Left colon (tissue), 2 donors: ENCODE measurements at regions not wholly inside any gene's neighbourhood (a gene's known extent, or its start where the extent isn't known, plus 50 kb on each side); places are given as distances from the start of the nearest gene placed in this dataset.

ENCODE experiments used
- ATAC-seq: fragments of 200-7000 bp; cut with Tn5 transposase; one replicate; pipeline ENCODE4 v1.9.1; 2020; ENCODE audit warnings: mild to moderate bottlenecking, moderate library complexity
- DNase-seq, 2 donors: peaks; one replicate each; pipeline ENCODE4 v3.0.0-alpha.2; 2020
- intact Hi-C, 2 donors: fragments of 100-400 bp; cut with DNase I in 1 of 2; cut with micrococcal nuclease in 1 of 2; formaldehyde crosslinking; loops; one replicate each; pipeline versions ENCODE4 v1.11.2 to v1.14.0; 2022; cut with DNase I, micrococcal nuclease
- donor health status: DM: no; HTN: no; CAD: no.
- donor health status: DM: yes; HTN: yes; CAD: no.

DNA sequence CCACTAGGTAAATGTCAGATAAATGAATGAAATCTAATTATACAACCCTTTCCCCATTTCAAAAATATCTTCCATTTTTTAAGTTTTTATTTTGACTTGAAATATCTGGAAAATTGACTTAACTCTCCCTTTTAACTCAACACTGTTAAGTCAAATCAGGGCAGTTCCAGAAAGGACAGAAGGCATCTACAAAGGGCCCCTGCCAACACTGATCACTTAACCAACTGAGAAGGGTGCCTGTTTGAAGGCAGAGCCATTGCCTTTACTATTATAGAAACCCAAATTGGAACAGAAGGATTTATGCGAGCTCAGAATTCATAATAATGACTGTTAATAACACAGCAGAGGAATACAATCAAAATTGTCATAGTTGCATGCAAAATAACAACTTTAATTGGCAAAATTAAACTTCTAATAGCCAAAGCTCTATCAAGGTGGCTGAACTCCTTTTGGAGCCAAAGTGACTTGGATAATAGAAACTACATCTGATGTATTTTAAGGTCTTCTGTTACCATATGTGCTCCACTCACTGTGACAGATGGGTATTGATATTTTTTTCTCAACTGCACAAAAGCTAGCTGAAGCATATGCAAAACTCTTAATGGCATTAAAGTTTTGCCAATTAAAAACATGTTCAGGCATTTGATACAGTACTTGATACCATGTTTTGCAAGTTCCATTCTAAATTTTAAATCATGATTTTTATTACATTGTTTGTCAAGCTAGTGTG is 383.8 kb downstream of the NOVA1 start:
- intact Hi-C loops = no loop called here
- DNase-seq (no peak), ATAC-seq (no peak)

DNA sequence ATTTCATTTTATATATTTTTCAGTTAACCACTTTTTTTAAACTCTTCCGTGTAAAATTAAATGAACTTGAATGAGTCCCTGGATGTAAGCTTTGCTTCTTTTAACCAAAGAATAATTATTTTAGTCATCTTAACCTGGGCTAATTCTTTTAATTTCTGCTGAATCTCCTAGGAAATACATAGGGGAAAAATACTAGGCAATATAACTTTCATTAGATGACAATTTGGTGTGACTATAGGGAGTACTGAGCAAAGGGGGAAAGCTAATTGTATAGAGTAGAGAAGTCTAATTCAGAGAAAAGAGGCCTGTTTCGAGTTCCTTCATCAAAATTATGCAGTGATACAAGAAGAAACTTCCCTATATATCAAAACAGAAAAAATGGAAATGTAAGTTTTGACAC is 388.1 kb downstream of the NOVA1 start:
- no peak for DNase-seq
- intact Hi-C loops = no loop called here
- no peak for ATAC-seq

DNA sequence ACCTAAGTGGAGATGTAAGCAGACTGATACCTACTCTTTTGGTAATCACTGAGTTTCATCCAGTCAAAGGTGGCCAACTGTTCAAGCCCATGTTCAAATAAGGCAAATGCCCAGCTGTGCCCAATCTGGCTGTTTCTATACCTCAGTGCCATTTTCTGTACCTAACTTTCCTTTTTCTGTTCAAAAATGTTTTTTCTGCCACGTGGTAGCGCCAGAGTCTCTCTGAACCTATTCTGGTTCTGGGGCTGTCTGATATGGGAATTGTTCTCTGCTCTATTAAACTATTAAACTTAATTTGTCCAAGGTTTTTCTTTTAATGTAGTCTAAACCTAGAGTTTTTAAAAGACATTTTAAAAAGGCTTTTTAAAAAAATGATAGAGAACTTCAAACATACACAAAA is 391.2 kb downstream of the NOVA1 start:
- ATAC-seq (no peak), DNase-seq (no peak)
- intact Hi-C loops = no loop called here

DNA sequence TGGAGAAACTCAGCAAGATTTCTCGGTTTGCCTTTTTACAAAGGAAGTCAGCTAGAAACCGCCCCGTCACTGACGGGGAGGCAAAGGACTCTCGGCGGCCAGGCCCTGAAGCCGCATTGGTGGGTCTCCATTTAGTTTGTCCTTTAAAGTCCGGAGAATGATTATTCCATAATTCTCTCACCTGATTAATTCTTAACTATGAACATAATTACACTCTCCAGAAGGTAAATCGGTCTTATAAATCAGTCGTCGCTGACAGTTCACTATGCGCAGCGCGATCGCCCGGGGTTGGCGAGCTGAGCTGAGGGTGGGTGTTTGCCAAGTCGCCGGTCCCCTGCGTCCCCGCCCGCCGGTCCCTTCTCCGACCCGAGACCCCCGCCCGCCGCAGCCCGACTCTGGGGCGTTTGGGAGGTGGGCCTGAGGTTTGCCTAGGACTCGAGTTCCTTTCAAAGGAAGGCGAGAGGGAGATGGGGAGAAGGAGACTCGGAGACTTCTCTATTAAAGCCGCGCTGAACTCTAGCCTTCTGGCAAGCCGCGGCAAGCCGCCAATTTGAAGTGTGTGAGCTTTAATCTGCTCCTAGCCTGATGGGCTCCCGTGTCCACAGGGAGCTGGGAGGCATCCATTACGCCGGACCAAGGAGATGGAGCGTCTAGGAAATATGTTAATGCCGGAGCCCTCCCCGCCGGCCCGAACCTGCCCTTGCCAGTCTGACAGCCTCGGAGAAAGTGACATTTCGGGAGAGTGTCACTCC is 392.9 kb downstream of the NOVA1 start:
- intact Hi-C loops = no loop called here
- DNase-seq (peak; percentile 28 to 35), ATAC-seq (peak; percentile 46)

DNA sequence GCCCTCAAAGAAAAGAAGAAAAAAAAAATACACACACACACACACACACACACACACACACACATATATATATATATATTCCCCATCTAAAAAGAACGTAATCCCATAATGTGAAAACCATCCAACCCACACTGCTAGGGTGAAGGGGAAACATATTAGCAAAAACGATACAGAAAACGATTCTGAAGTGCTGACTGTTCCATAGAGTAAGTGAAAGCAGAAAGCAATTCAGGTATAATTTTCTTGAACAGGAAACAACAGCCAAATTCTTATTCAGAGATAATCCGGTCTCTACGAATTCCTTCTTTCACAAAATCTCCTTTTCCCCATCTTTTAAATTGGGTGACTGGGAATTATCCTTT is 393.5 kb downstream of the NOVA1 start:
- intact Hi-C loops = no loop called here
- DNase-seq = no peak
- ATAC-seq = no peak

DNA sequence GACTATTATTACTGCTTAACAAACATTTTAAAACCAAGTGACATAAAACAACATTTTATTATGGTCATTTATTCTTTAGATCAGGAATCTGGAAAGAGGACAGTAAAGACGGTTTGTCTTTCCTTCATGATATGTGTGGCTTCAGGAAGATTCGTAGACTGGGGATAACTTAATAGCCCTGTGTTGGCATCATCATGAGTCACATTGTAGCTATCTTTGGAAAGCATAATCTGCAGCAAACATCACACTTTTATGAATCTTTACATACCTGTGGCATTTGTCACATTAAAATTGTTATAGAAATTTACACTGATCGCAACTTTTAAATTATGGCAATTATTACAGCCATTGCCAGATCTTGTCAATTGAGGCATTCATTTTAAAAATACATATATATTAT is 397.1 kb downstream of the NOVA1 start:
- DNase-seq (no peak), ATAC-seq (no peak)
- intact Hi-C loops = no loop called here

DNA sequence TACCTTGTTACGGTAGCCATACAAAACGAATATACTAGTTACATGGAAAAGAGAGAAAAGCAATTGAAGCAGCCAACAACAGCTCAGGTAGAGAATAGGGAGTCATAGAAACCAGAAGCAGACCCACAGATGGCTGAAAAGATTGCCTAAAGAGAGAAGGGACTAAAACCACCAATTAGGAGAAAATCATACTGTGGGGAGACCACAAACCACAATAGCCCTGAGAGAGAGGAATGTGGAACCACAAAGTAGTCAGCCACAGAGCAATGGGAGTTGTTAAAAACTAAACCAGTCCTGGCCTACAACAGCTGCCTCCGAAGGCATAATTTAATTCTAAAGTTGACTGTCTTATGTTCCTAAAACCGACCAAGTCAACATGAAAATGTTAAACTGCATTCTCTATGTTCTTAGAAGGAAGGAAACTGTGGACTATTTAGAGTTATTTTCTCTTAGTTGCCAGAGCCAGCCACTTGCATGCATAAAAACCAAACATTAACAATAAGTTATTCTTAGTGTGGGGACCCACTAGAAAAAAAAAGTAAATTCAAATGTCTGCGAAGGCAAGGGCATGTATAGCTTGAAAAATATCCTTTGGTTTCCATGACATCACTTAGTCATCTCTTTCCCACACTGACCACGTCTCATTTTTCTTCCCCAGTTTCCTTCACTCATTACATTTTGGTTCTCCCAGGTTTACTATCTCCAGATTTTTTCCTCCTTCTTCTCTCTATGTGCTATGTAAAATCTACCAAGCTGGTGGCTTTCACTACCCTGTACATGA is 398.1 kb downstream of the NOVA1 start:
- DNase-seq (no peak), ATAC-seq (no peak)
- intact Hi-C loops = no loop called here

DNA sequence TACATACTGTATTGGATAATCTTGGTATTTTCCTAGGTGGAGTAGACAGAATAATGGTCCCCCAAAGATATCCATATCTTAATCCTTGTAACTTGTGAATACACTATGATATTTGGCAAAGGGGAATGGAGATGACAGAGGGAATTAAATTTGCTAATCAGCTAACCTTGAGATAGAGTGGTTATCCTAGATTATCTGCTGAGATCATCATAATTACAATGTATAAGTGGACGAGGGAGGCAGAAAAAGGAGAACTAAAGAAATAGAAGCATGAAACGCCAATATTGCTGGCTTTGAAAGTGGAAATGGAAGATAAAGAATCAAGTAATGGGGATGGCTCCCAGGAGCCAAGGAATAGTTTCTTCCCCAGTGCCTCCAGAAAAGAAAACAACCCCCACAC is 398.7 kb downstream of the NOVA1 start:
- DNase-seq = no peak
- no peak for ATAC-seq
- intact Hi-C loops = no loop called here

DNA sequence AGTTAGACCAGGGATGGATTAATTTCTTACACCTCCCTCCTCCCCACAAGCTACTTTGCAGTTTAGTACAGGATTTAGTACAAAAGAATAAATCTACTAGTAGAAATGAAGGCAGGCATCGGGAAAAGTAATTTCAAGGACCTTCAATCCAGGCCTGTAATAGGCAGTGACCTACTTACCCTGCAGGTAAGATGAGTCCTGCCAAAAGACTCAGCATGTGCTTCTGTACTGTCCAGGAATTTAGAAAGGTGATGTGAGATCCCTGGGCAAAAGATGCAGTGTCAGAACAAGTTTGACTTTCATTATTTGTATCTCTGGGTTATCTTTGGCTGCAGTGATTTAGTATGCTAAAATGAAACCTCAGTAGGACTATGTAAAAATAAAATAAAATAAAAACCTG is 403.0 kb downstream of the NOVA1 start:
- no peak for DNase-seq
- intact Hi-C loops = no loop called here
- ATAC-seq = no peak

DNA sequence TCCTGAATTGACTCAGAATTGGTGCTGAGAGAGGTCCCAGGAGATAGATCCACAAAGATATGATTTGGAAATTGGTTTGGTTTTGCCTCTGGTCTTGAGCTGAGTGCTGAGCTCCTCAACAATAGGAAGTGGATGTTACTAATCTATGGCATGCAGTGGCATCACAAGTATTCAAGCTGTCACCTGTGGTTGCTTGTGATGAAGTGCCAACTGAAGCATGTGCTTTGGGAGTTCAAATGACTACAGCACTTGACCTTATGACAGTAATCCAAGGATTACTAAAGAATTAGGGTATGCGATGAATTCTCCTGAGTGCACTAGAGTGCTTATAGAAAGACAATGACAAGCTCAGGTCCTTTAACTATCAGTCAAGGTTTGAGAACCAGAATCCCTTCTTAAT is 406.2 kb downstream of the NOVA1 start:
- intact Hi-C loops = no loop called here
- DNase-seq (no peak), ATAC-seq (no peak)

DNA sequence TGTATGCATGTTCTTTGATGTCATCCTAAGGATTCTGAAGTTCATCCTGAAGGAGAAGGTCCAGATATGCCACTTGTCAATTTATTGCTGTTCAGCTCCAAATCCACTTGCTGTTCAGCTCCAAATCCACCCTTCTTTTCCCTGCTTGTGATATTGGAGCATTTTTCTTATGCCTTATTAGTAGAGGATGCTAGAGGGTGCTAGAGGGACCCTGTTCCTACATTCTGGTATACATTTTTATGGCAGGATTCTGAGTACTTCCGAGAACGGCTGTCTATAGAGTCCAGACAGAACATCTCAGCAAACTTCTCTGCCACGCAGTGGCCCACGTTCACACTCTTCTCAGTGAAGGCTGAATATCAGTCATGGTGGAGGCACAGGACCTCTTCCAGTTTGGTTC is 406.7 kb downstream of the NOVA1 start:
- intact Hi-C loops = no loop called here
- no peak for DNase-seq
- ATAC-seq = no peak

DNA sequence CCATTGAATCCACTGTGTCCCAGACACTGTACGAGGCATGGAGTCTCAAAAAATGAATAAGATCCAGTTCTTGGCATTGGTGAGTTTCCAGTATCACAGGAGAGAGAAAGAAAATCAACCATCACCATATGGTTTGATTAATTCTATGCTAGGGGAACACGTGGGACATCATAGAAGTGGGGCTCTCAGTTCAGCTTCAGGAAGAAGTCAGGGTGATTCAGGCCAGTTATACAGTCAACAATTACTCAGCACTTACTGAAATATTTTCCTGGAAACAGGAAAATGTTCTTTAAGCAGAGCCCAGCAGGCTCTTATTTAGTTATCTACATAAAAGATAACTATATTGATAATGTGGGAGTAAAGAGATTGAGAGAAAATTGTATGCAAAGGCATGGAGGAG is 407.2 kb downstream of the NOVA1 start:
- no peak for DNase-seq
- no peak for ATAC-seq
- intact Hi-C loops = no loop called here

DNA sequence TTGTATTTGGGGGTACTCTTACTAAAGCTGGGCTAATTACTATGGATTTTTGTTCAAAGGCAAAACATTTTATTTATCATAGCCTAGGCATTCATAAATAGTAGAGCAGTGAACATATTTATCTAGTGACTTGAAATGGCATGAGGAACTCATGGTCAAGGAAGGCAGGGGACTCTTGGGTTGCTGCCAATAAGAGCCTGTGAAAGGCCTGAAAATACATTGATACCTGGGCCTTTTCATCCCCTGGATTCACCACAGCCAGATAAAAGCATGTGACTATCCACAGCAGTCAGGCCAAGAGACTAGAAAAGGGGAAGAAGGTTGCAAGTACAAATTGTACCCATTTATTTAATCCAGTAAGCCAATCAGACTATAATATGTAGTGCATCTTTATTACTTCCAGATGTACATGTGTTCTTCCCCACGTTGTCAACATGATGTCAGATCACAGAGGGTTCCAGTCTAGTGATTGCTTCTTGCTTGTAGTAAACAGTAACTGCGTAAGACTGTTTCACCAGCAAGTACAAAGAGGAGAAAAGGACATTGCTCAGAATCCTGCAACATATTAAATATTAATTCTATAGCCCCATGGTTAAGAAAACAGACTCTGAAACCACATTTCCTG is 409.7 kb downstream of the NOVA1 start:
- ATAC-seq = no peak
- no peak for DNase-seq
- intact Hi-C loops = no loop called here

DNA sequence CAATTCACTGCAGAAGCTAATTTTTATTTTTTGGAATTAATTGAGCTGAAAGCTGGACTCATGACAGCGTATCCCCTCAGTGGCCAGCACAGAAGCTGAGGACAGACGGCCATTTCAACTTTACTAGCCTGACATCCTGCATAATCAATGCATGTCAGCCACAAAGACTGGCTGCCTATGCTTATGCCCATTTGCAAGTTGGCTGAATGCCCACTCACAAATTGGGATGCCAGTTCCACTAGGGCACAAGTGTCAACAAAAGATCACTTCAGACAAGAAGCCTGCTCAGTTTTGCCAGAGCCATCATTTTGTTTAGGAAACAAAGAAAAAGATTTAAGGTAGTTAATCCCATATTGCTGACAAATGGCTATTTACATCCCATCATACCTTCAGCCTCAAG is 417.6 kb downstream of the NOVA1 start:
- ATAC-seq = no peak
- intact Hi-C loops = loop anchor here in 1 of 2 donors (5.0 kb wide), 1 partner anchor 923 kb away; no protein-coding TSS in a partner anchor

DNA sequence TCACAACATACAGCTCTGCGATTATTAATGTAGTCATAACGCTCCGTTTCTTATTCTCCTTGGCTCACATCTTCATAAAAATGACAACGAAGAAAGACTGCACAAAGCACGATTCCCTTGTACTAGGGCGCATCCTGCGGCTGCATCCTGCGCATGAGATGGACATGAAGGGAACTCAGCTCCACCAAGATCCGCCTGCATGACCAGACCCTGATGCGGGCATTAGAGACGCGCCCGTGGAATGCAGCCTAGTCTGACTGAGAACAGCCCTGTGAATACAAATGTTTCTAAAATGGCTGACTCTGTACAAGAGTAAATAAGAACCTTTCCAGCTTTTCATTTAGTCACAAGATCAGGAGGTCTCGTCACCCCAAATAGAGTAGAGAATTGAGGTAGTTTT is 422.2 kb downstream of the NOVA1 start:
- intact Hi-C loops = no loop called here
- DNase-seq = no peak
- no peak for ATAC-seq

More for the DNA sequence above, 417.6 kb downstream of the NOVA1 start:
- no peak for DNase-seq

DNA sequence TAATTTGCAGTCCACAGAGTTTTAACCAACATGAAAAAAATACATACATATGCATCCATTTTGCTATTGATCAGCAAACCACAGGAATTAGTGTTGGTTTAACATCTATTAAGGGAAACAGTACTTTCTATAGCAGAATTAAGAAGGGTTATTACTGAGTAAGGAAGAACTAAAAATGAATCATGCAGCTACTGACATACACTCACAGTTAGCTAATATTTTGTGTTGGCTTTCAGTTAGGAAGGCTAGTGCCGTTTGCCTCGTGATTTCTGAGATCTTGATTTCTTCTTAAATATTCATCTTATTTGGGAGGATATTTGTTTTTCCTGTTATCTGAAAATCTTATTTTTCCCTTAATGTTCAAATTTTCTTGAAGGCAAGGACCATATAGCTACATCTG is 423.4 kb downstream of the NOVA1 start:
- no peak for ATAC-seq

DNA sequence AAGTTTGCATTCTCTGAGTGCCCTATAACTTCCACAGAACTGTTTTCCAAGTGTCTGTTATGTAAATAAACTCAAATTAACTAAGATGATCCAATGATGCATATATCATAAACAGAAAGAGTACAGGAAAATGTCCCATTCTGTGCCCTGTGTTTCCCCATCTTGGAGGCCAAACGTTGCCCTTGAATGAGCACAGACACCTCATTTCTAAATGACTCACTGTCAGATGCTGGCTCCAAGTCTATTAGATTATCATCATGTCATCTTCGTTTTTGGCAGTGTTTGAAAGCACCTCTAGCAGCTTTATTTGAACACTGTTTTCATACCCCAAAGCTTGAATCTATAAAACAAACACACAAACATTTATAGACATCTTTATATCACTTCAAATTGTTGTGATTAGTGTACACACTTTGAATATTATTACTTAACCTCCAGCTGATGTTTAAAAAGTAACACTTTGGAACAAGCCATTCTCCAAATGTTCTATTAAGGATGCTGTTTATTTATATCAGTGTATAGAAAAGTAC is 424.2 kb downstream of the NOVA1 start:
- DNase-seq = no peak
- intact Hi-C loops = no loop called here
- ATAC-seq = no peak

More for the DNA sequence above, 423.4 kb downstream of the NOVA1 start:
- no peak for DNase-seq
- intact Hi-C loops = no loop called here

DNA sequence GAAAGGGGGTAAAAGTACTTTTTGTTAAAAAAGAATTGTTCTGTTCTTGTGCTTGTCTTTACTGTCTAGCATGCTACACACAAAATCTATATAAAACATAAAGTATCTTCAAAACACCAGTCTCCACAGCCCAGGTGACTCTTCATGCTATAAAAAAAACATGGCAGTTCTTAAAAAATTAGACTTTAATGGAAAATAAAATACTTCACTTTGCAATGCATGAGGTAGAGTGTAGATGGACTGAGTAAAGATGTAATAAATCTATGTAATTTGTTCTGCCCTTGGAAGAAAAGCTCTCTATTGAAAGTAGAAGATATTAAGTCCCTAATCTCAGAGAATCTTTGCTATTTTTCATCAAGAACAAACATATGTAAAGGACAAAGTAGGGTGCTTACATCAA is 425.4 kb downstream of the NOVA1 start:
- DNase-seq (no peak), ATAC-seq (no peak)
- intact Hi-C loops = no loop called here

DNA sequence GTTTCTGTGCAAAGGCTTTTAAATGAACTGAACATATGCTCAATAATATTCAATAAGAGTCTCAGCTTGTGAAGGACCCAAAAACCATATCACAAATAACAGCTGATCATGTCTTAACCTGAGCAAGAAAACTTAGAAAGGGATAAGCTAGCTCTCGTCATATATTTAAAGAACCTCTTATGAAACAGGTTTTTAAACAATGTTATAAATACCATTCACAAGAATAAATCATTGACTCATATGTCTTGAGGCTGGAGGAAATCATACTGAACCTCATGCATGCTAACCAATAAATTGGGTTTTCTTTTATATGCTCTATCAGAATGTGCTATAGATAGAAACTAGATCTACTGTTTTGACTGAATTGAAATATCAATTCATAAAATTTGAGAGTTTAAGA is 426.9 kb downstream of the NOVA1 start:
- intact Hi-C loops = no loop called here
- ATAC-seq (no peak), DNase-seq (no peak)
